ENCODE measurements at regions not wholly inside any gene's neighbourhood (a gene's known extent, or its start where the extent isn't known, plus 50 kb on each side); places are given as distances from the start of the nearest gene placed in this dataset.
A peak's percentile ranks its signal among the peaks of the same experiment; 100 is the strongest.

- Histone ChIP-seq H3K9me3 (ENCODE audit: control insufficient read depth in 1 of 2, low read length in 2 of 2) (no peaks in the 10 kb centered on the region), H3K4me1 (ENCODE audit: control insufficient read depth in 1 of 2, insufficient read depth in 2 of 2, low read length in 2 of 2) (peaks cover 3 to 18% of the 10 kb centered on the region in 2 donors), H3K27ac (ENCODE audit: low read depth, low read length) (no peak overlapping the region), H3K27me3 (ENCODE audit: control insufficient read depth in 1 of 2, insufficient read depth in 2 of 2, low read length in 2 of 2) (peaks cover 0 to 4% of the 10 kb centered on the region in 2 donors), H3K9ac (ENCODE audit: low read depth in 1 of 2, low read length in 2 of 2) (no peak overlapping the region), H3K4me3 (ENCODE audit: low read depth in 1 of 2, low read length in 2 of 2) (peak overlapping the region in 1 of 2 donors; percentile 16), H3K36me3 (ENCODE audit: control insufficient read depth in 1 of 2, insufficient read depth in 2 of 2, low read length in 2 of 2) (no peaks in the 10 kb centered on the region)
These were observed 118.0 kb upstream of the MEF2A start for GRCh38 chr15:99447497-99448371.

GRCh38 chr15:99449514-99449913 is 116.3 kb upstream of the MEF2A start:
- Histone ChIP-seq H3K27me3 (ENCODE audit: control insufficient read depth in 1 of 2, insufficient read depth in 2 of 2, low read length in 2 of 2) (no peaks in the 10 kb centered on the region), H3K4me1 (ENCODE audit: control insufficient read depth in 1 of 2, insufficient read depth in 2 of 2, low read length in 2 of 2) (peaks cover 7 to 23% of the 10 kb centered on the region in 2 donors), H3K4me3 (ENCODE audit: low read depth in 1 of 2, low read length in 2 of 2) (no peak overlapping the region), H3K36me3 (ENCODE audit: control insufficient read depth in 1 of 2, insufficient read depth in 2 of 2, low read length in 2 of 2) (no peaks in the 10 kb centered on the region), H3K27ac (ENCODE audit: low read depth, low read length) (no peak overlapping the region), H3K9me3 (ENCODE audit: control insufficient read depth in 1 of 2, low read length in 2 of 2) (no peaks in the 10 kb centered on the region), H3K9ac (ENCODE audit: low read depth in 1 of 2, low read length in 2 of 2) (no peak overlapping the region)

- Histone ChIP-seq H3K4me1 (ENCODE audit: control insufficient read depth in 1 of 2, insufficient read depth in 2 of 2, low read length in 2 of 2) (peaks cover 10 to 23% of the 10 kb centered on the region in 2 donors), H3K27ac (ENCODE audit: low read depth, low read length) (no peak overlapping the region)
These were observed 114.9 kb upstream of the MEF2A start for GRCh38 chr15:99450896-99451358.

DNA sequence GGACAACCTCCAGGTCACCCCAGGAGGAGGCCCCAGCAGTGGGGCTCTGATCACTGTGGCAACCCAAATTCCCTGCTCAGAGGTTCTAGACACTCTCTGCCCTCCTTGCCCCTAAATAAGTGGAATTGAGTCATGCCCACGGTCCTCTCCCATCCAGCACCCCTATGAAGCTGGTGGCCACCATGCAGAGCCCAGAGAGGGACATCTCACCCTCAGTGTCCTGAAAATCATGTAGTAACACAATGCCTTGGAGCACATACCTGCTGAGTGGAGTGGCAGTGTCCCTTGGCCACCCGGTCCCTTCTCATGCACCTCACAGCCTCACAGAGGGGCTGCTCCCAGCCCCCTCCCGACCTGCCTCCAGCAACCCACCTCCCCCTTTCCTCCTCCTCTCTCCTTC is 114.3 kb upstream of the MEF2A start:
- H3K27ac ChIP-seq (ENCODE audit: low read depth, low read length): no peak overlapping the region
- no peaks in the 10 kb centered on the region for H3K9me3 ChIP-seq (ENCODE audit: control insufficient read depth in 1 of 2, low read length in 2 of 2)
- peaks cover 10 to 23% of the 10 kb centered on the region in 2 donors for H3K4me1 ChIP-seq (ENCODE audit: control insufficient read depth in 1 of 2, insufficient read depth in 2 of 2, low read length in 2 of 2)
- H3K36me3 ChIP-seq (ENCODE audit: control insufficient read depth in 1 of 2, insufficient read depth in 2 of 2, low read length in 2 of 2): no peaks in the 10 kb centered on the region
- H3K4me3 ChIP-seq (ENCODE audit: low read depth in 1 of 2, low read length in 2 of 2): no peak overlapping the region
- no peak overlapping the region for H3K9ac ChIP-seq (ENCODE audit: low read depth in 1 of 2, low read length in 2 of 2)
- H3K27me3 ChIP-seq (ENCODE audit: control insufficient read depth in 1 of 2, insufficient read depth in 2 of 2, low read length in 2 of 2): no peaks in the 10 kb centered on the region

More at GRCh38 chr15:99450896-99451358, 114.9 kb upstream of the MEF2A start:
- Histone ChIP-seq H3K9ac (ENCODE audit: low read depth in 1 of 2, low read length in 2 of 2) (no peak overlapping the region), H3K4me3 (ENCODE audit: low read depth in 1 of 2, low read length in 2 of 2) (no peak overlapping the region), H3K36me3 (ENCODE audit: control insufficient read depth in 1 of 2, insufficient read depth in 2 of 2, low read length in 2 of 2) (no peaks in the 10 kb centered on the region), H3K27me3 (ENCODE audit: control insufficient read depth in 1 of 2, insufficient read depth in 2 of 2, low read length in 2 of 2) (no peaks in the 10 kb centered on the region), H3K9me3 (ENCODE audit: control insufficient read depth in 1 of 2, low read length in 2 of 2) (no peaks in the 10 kb centered on the region)

DNA sequence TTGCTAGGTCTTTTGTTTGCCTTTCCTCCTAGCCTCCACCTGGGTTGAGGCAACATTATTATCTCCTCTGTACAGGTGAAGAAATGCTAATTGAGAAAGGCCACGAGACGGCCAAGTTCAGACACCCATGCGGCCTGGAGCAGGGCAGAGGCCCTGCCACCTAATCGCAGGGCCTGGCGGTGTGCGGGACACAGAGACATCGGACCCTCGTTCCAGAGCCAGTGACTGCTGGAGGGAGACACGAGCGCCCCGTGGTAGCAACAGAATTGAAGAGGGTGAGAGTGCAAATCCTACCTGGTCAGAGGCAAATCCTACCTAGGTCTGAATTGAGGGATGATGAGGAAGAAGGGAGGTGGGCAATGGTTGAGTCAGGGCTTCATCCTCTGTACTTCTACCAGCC is 113.8 kb upstream of the MEF2A start:
- no peak overlapping the region for H3K9ac ChIP-seq (ENCODE audit: low read depth in 1 of 2, low read length in 2 of 2)
- H3K4me1 ChIP-seq (ENCODE audit: control insufficient read depth in 1 of 2, insufficient read depth in 2 of 2, low read length in 2 of 2): peaks cover 10 to 23% of the 10 kb centered on the region in 2 donors
- H3K4me3 ChIP-seq (ENCODE audit: low read depth in 1 of 2, low read length in 2 of 2): no peak overlapping the region
- no peaks in the 10 kb centered on the region for H3K9me3 ChIP-seq (ENCODE audit: control insufficient read depth in 1 of 2, low read length in 2 of 2)
- peak overlapping the region; percentile 30 for H3K27ac ChIP-seq (ENCODE audit: low read depth, low read length)
- no peaks in the 10 kb centered on the region for H3K36me3 ChIP-seq (ENCODE audit: control insufficient read depth in 1 of 2, insufficient read depth in 2 of 2, low read length in 2 of 2)
- no peaks in the 10 kb centered on the region for H3K27me3 ChIP-seq (ENCODE audit: control insufficient read depth in 1 of 2, insufficient read depth in 2 of 2, low read length in 2 of 2)

DNA sequence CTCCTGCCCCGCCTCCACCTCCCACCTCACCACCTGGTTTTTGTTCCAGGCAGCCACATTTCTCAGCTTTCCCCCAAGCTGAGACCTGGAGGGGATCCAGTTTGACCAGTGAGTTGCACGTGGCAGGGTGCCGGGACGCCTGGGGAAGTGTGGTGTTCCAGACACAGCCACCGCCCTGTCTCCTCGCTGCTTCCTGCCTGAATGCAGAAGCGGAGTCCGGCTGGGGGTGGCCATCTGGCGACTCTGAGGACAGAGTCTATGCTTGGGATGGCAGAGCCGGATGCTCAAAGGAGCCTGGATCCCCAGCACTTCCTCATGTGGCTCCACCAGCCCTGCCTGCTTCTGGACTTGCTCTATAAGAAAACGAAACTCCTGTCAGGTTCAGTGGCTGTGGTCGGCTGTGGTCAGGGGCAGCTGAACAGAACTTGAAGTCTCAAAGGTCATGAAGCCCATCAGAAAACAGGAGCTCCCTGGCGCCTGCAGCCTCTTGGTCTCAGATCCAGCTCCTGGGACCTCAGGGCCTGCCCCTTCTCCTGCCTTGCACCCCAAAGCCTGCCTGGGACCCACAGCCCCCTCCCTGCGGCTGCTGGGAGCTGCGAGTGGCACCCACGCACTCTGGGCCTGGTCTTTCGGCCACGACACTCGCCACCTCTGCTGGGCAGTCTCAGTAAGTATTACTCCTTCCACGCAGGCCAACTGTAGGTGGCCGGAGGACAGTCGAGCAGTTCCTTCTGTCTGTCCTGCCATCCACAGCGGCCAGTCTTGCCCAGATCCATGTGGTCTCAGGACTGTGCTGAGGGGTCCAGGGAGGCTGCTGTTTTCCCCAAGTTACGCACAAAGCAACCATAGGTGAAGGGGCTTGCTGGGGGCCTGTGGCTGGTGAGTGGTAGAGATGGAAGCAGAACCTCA is 112.8 kb upstream of the MEF2A start:
- H3K4me1 ChIP-seq (ENCODE audit: control insufficient read depth in 1 of 2, insufficient read depth in 2 of 2, low read length in 2 of 2): peaks cover 10 to 23% of the 10 kb centered on the region in 2 donors
- no peak overlapping the region for H3K9ac ChIP-seq (ENCODE audit: low read depth in 1 of 2, low read length in 2 of 2)
- H3K4me3 ChIP-seq (ENCODE audit: low read depth in 1 of 2, low read length in 2 of 2): peak overlapping the region in 1 of 2 donors; percentile 38

GRCh38 chr15:99453637-99454030 is 112.2 kb upstream of the MEF2A start:
- no peaks in the 10 kb centered on the region for H3K27me3 ChIP-seq (ENCODE audit: control insufficient read depth in 1 of 2, insufficient read depth in 2 of 2, low read length in 2 of 2)
- H3K9me3 ChIP-seq (ENCODE audit: control insufficient read depth in 1 of 2, low read length in 2 of 2): no peaks in the 10 kb centered on the region
- H3K9ac ChIP-seq (ENCODE audit: low read depth in 1 of 2, low read length in 2 of 2): no peak overlapping the region
- H3K4me3 ChIP-seq (ENCODE audit: low read depth in 1 of 2, low read length in 2 of 2): no peak overlapping the region
- H3K36me3 ChIP-seq (ENCODE audit: control insufficient read depth in 1 of 2, insufficient read depth in 2 of 2, low read length in 2 of 2): no peaks in the 10 kb centered on the region
- H3K27ac ChIP-seq (ENCODE audit: low read depth, low read length): no peak overlapping the region
- peaks cover 10 to 23% of the 10 kb centered on the region in 2 donors for H3K4me1 ChIP-seq (ENCODE audit: control insufficient read depth in 1 of 2, insufficient read depth in 2 of 2, low read length in 2 of 2)

More for the DNA sequence above, 112.8 kb upstream of the MEF2A start:
- Histone ChIP-seq H3K27ac (ENCODE audit: low read depth, low read length) (peak overlapping the region; percentile 30), H3K36me3 (ENCODE audit: control insufficient read depth in 1 of 2, insufficient read depth in 2 of 2, low read length in 2 of 2) (no peaks in the 10 kb centered on the region), H3K9me3 (ENCODE audit: control insufficient read depth in 1 of 2, low read length in 2 of 2) (no peaks in the 10 kb centered on the region), H3K27me3 (ENCODE audit: control insufficient read depth in 1 of 2, insufficient read depth in 2 of 2, low read length in 2 of 2) (no peaks in the 10 kb centered on the region)

DNA sequence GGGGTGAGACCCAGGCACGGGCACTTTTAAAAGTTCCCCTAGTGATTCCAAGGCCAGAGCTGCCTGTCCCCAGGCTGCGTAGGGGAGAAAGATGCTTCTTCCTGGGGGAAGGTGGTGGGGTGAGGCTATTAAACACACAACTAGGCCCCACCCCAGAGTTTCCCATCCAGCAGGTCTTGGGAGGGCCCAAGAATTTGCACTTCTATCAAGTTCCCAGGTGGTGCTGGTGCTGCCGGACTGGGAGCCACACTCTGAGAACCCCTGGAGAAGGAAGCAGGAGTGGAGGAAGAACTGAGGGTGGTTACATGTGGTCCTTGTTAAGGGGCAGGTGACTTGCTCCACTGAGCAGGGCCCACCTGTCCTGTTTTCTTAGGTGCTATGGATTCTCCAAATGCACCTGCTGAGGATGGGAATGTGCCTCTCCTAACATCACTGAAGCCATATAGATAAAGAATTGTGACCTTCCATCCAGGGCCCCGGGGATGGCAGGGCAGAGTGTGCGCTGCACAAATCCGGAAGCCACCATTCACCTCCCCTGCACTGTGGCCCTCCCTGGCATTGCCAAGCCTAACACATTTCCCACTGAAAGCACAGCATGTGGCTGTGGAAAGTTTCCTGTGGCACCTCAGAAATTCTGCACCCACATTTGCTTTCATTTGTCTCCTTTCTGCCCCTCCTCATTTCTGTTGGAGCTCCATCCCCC is 111.5 kb upstream of the MEF2A start:
- no peaks in the 10 kb centered on the region for H3K27me3 ChIP-seq (ENCODE audit: control insufficient read depth in 1 of 2, insufficient read depth in 2 of 2, low read length in 2 of 2)
- H3K36me3 ChIP-seq (ENCODE audit: control insufficient read depth in 1 of 2, insufficient read depth in 2 of 2, low read length in 2 of 2): no peaks in the 10 kb centered on the region
- H3K4me1 ChIP-seq (ENCODE audit: control insufficient read depth in 1 of 2, insufficient read depth in 2 of 2, low read length in 2 of 2): peaks cover 10 to 23% of the 10 kb centered on the region in 2 donors
- no peaks in the 10 kb centered on the region for H3K9me3 ChIP-seq (ENCODE audit: control insufficient read depth in 1 of 2, low read length in 2 of 2)
- H3K4me3 ChIP-seq (ENCODE audit: low read depth in 1 of 2, low read length in 2 of 2): no peak overlapping the region
- H3K27ac ChIP-seq (ENCODE audit: low read depth, low read length): no peak overlapping the region
- no peak overlapping the region for H3K9ac ChIP-seq (ENCODE audit: low read depth in 1 of 2, low read length in 2 of 2)

- H3K4me1 ChIP-seq (ENCODE audit: control insufficient read depth in 1 of 2, insufficient read depth in 2 of 2, low read length in 2 of 2): peaks cover 10 to 23% of the 10 kb centered on the region in 2 donors
- H3K9ac ChIP-seq (ENCODE audit: low read depth in 1 of 2, low read length in 2 of 2): no peak overlapping the region
- no peaks in the 10 kb centered on the region for H3K36me3 ChIP-seq (ENCODE audit: control insufficient read depth in 1 of 2, insufficient read depth in 2 of 2, low read length in 2 of 2)
- H3K27me3 ChIP-seq (ENCODE audit: control insufficient read depth in 1 of 2, insufficient read depth in 2 of 2, low read length in 2 of 2): no peaks in the 10 kb centered on the region
- peak overlapping the region; percentile 27 for H3K27ac ChIP-seq (ENCODE audit: low read depth, low read length)
- no peak overlapping the region for H3K4me3 ChIP-seq (ENCODE audit: low read depth in 1 of 2, low read length in 2 of 2)
- H3K9me3 ChIP-seq (ENCODE audit: control insufficient read depth in 1 of 2, low read length in 2 of 2): no peaks in the 10 kb centered on the region
These were observed 110.6 kb upstream of the MEF2A start for GRCh38 chr15:99454941-99455788.

Data from duodenal mucosa (tissue), 2 donors.